ENCODE measurements at regions not wholly inside any gene's neighbourhood (a gene's known extent, or its start where the extent isn't known, plus 50 kb on each side); places are given as distances from the start of the nearest gene placed in this dataset.

- FAIRE-seq, result no peak
- no peak for DNase-seq (ENCODE audit: low spot score in 2 of 2)
Measured at GRCh38 chr6:2476376-2476775, 231.0 kb upstream of the GMDS start.

DNA sequence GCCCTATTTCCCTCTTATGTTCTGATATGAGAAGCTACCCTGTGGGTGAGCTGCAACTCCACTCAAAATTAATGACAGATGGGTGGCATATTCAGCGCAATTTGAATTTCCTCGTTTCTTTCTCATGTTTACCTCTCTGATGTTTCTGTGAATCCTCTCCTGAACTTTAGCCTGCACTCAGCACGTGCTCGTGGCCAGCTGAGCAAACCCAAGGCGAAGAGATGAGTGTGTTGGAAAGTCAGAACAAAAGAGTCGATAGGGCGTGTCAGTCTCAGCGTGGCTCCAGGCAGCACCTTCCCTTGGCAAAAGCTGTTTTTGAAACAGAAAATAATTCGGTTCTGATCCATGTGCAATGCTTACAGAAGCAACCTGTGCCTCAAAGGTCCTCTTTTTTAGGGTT lies 226.1 kb upstream of the GMDS start:
- DNase-seq (ENCODE audit: low spot score in 2 of 2) (no peak), FAIRE-seq (no peak)

DNA sequence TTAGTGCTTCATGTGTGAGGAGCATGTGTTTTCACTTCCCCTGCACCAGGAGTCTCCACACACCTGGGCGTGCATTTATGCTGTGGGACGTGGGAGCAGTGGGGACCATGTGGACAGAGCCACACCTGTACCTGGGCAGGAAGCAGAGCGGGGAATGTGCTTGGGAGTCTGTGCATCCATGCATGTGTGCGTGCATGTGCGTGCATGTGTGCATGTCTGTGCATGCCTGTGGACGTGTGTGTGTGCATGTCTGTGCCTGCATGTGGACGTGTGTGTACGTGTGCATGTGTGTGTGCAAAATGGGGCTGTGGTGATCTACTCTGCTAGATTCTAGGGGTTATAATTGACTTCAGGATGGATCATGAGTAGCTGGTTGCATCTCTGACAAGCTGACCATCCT lies 224.0 kb upstream of the GMDS start:
- FAIRE-seq, result no peak
- no peak for DNase-seq (ENCODE audit: low spot score in 2 of 2)

GRCh38 chr6:2468601-2468955 lies 223.2 kb upstream of the GMDS start:
- no peak for FAIRE-seq
- no peak for DNase-seq (ENCODE audit: low spot score in 2 of 2)

DNA sequence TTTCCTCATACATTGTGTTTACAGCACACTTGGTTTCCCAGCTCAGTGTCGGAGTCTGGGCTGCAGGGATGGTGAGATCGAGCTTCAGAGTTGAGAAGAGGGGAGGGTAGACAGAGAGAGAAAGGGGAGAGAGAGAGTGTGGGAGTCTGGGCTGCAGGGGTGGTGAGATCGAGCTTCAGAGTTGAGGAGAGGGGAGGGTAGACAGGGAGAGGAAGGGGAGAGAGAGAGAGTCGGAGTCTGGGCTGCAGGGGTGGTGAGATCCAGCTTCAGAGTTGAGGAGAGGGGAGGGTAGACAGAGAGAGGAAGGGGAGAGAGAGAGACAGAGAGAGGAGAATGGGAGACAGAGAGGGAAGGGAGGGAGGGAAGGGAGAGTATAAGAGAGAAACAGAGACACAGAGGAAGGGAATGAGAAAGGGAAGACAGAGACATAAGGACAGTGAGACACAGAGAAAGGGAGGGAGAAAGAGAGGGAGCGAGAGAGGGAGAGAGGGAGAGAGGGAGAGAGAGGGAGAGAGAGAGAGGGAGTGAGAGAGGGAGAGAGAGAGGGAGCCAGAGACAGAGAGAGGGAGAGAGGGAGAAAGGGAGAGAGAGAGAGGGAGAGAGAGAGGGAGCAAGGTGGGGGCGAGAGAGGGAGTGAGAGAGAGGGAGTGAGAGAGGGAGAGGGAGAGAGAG lies 222.7 kb upstream of the GMDS start:
- FAIRE-seq (no peak), DNase-seq (ENCODE audit: low spot score in 2 of 2) (no peak)

DNA sequence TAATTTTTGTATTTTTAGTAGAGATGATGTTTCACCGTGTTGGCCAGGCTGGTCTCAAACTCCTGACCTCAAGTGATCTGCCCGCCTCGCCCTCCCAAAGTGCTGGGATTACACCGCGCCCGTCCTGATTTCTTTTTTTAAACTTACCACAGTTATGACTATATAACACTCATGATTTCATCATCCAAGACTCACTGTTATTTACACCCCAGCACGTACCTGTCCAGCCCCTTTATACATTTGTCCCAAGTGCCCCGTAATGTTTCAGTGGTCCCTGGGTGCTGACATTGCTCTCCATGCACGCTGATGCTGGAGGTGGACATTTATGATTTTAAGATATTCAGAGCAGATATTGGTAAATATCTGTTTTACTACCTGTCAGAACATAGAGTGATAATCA lies 219.9 kb upstream of the GMDS start:
- DNase-seq (ENCODE audit: low spot score in 2 of 2) (no peak), FAIRE-seq (no peak)

GRCh38 chr6:2464641-2465040 lies 219.2 kb upstream of the GMDS start:
- FAIRE-seq (no peak), DNase-seq (ENCODE audit: low spot score in 2 of 2) (no peak)

DNA sequence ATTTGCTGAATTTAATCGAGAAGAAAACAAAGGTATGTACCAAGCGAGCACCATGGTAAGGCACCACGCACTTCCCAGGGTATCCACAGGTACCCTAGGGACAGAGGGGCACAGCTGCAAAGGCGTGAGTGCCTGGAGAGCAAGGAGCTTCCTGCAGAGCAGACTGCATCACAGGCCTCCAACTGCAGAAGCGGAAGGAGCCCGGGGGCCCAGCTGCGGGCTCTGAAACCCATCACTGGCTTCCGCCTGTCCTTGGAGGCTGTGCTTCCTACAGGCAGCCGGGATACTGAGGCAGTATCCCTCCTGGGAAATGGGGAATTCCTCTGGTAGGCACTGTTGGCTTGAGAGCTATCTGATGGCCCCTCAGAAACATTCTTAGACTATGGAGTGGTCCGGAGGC lies 217.4 kb upstream of the GMDS start:
- DNase-seq (ENCODE audit: low spot score in 2 of 2) (no peak), FAIRE-seq (no peak)

GRCh38 chr6:2460216-2460745 lies 214.9 kb upstream of the GMDS start:
- no peak for FAIRE-seq
- DNase-seq (ENCODE audit: low spot score in 2 of 2), result no peak

DNA sequence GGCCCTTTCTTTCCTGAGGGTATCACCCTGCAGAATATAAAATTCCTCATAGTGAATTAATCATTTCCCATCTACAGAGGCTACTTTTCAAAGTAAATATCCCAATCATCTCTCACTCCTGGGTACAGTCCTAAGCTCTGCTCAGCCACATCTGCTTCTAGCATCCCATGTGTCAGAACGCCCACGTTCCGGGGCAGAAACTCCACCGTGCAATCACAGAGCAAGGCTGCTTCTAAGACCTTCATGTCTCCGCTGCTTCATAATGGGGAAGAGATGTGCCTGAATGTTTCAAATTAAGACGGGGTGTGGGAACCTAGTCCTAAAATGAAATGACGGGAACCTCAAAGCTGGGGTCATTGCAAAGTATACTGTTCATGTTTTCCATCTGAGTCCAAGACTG lies 208.8 kb upstream of the GMDS start:
- DNase-seq (ENCODE audit: low spot score in 2 of 2) (no peak), FAIRE-seq (no peak)

- FAIRE-seq (no peak), DNase-seq (ENCODE audit: low spot score in 2 of 2) (no peak)
Measured at GRCh38 chr6:2450546-2450945, 205.1 kb upstream of the GMDS start.

DNA sequence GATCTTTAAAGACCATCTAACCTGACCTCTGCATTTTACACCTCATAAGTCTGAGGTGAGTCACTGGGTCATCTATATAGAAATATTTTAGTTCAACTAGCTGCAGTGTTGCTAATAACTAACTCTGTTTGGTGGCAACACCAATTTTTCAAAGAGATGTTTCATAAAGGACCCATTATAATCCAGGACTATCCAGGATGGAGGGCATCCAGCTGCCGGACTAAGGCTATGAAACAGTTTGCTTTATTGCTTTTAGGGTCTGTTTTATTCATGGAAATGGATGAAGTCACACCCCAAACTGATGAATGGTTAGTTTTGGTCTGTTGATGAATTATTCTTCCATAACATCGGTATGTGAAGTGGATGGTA lies 204.2 kb upstream of the GMDS start:
- FAIRE-seq, result no peak

GRCh38 chr6:2448826-2449571 lies 203.6 kb upstream of the GMDS start:
- DNase-seq (ENCODE audit: low spot score in 2 of 2), result peak in 1 of 2 donors; percentile 54
- FAIRE-seq, result no peak

More for the DNA sequence above, 204.2 kb upstream of the GMDS start:
- DNase-seq (ENCODE audit: low spot score in 2 of 2), result no peak

DNA sequence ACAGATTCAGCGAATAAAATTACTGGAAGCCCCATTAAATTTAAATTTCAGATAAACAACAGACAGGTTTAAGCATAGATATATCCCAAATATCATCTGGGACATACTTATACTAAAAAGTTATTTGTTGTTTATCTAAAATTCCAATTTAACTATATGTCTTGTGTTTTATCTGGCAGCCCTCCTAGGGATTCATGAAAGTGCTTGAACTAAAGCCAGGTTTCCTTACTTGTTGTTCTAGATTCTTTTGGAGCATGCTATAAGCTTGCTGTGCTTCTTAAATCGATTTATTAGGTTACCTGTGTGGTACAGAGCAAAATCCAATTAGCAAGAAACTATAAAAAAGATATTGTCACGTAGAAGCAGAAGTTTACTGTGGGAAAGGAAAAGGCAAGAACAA lies 202.5 kb upstream of the GMDS start:
- FAIRE-seq (no peak), DNase-seq (ENCODE audit: low spot score in 2 of 2) (no peak)

GRCh38 chr6:2447318-2447920 lies 202.0 kb upstream of the GMDS start:
- DNase-seq (ENCODE audit: low spot score in 2 of 2) (no peak), FAIRE-seq (no peak)

DNA sequence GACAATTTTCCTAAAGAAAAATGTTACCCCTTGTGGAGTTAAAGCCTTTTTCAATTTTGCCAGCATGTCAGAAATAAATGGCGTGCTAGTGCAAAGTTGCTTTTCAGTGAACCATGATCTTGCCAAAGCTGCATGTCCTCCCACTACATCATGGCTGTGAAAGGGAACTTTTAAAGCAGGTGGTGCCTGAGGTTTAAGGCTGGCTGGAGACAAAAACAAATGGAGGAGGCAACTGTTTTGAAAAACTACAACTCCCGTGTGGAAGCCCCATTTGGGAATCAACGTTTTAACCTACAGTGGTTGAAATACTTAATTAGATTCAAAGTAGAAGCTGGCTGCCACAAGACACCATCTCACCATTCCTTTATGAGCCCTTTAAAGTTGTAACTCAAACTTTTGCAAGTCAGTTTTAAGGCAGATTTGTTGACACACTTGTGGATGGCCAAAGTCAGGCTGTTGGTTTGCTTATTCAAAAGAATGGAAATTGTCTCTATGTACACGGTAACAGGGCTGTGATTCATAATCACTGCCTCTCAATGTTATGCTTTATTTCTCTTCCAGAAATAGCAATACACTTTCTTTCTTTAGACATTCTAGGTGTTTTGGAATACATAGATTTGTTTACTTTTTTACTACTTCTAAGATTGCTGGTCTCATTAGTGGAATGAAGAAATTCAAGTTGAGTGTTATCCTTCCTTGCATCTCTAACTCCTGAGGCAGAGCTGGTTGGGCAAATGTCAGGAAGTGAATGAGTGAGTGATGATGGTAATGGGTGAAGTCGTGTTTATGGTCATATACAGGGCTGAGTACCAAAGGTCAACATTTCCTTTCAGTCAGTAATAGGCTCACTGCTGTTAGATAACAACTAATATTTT lies 196.4 kb upstream of the GMDS start:
- no peak for FAIRE-seq
- no peak for DNase-seq (ENCODE audit: low spot score in 2 of 2)

DNA sequence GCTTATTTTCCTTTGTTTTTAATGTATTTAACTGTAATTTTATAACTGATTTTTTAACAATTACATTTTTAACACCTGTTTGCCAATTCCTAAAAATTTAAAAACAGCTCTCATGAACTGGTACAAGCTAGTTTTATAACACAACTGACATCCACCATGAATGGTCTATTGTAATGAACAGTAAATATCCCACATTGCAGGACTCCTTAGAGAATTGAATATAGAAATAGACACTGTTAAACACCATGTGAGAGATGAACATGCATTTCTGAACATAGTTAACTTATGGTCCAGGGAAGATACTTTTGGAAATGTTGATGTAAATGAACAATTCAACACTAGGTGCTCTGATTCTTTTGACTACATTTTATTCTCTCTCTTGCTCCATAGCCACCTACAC lies 195.1 kb upstream of the GMDS start:
- DNase-seq (ENCODE audit: low spot score in 2 of 2) (no peak), FAIRE-seq (no peak)

GRCh38 chr6:2439632-2440031 lies 194.2 kb upstream of the GMDS start:
- FAIRE-seq (no peak), DNase-seq (ENCODE audit: low spot score in 2 of 2) (no peak)

- FAIRE-seq (no peak), DNase-seq (ENCODE audit: low spot score in 2 of 2) (no peak)
Measured at GRCh38 chr6:2439082-2439481, 193.7 kb upstream of the GMDS start.

- DNase-seq (ENCODE audit: low spot score in 2 of 2), result no peak
- no peak for FAIRE-seq
Measured at GRCh38 chr6:2436410-2437154, 191.2 kb upstream of the GMDS start.

Data from frontal cortex (tissue), 3 donors.